K562 (cell line): ENCODE measurements at regions not wholly inside any gene's neighbourhood (a gene's known extent, or its start where the extent isn't known, plus 50 kb on each side); places are given as distances from the start of the nearest gene placed in this dataset.

Experiments
- ATAC-seq: fragments of 200-7000 bp; cut with Tn5 transposase; 3 replicates; pipeline ENCODE4 v1.9.1; 2020; ENCODE audit warnings: moderate library complexity
- BruUV-seq: library from RNA; stranded (reverse); fragments of 400-500 nt; replicated peaks from 2 replicates; lab custom pipeline; 2021; lab: Mats Ljungman, UMichigan
- CTCF ChIA-PET: fragments of 300-600 bp; formaldehyde crosslinking; extraction: SDS; loops from one replicate; lab custom pipeline; 2021; ENCODE audit warnings: low intra/inter-chr PET ratio; lab: Yijun Ruan, JAX
- POLR2A ChIA-PET: fragments of 300-600, 350-650 bp; sonication (Branson Sonifier 250); formaldehyde crosslinking; extraction: SDS; loops from one replicate; lab custom pipeline; 2021; ENCODE audit warnings: antibody characterized with exemption, inconsistent platforms; lab: Yijun Ruan, JAX
- DNase-seq, 4 experiments: peaks; one replicate each; pipeline versions ENCODE4 v3.0.0 to v3.0.0-alpha.2; 2011 to 2018; ENCODE audit warnings: low spot score in 3 of 4, mixed read lengths in 3 of 4; ENCODE audit errors: extremely low read depth in 1 of 4
- FAIRE-seq: peaks from 2 replicates; lab custom pipeline; 2011; peaks lifted over from hg19 to GRCh38; lab: Jason Lieb, UNC
- H2AFZ ChIP-seq: 2 replicates; pipeline ENCODE4 v1.6.0; 2011; ENCODE audit warnings: low read depth, low read length, control low read depth, inconsistent platforms
- H3K27ac ChIP-seq: fragments of 200-600 bp; 3 replicates; pipeline ENCODE4 v1.8.0; 2011; ENCODE audit warnings: low read depth, mild to moderate bottlenecking, control low read depth, inconsistent platforms, low read length, moderate library complexity, mixed read lengths; ENCODE audit errors: extremely low read depth
- H3K27me3 ChIP-seq, 2 experiments: fragments of 300-600 bp in 1 of 2; 2 replicates in 1 of 2; 3 replicates in 1 of 2; pipeline versions ENCODE4 v1.6.0 to v1.8.0; 2011; ENCODE audit warnings: inconsistent platforms in 2 of 2, low read length in 2 of 2, mild to moderate bottlenecking in 1 of 2, mixed read lengths in 1 of 2, moderate library complexity in 1 of 2; ENCODE audit not compliant: control insufficient read depth in 2 of 2, insufficient read depth in 2 of 2
- H3K36me3 ChIP-seq: fragments of 300-600 bp; 3 replicates; pipeline ENCODE4 v1.8.0; 2011; ENCODE audit warnings: mild to moderate bottlenecking, low read length, inconsistent platforms; ENCODE audit not compliant: control insufficient read depth, insufficient read depth
- H3K4me1 ChIP-seq, 2 experiments: fragments of 200-600 bp in 1 of 2; replicated peaks in 1 of 2; 2 replicates in 1 of 2; 3 replicates in 1 of 2; pipeline versions ENCODE4 v1.5.1 to v1.8.0; 2011; ENCODE audit warnings: inconsistent platforms in 2 of 2, low read length in 2 of 2, mild to moderate bottlenecking in 1 of 2, mixed read lengths in 1 of 2, moderate library complexity in 1 of 2; ENCODE audit not compliant: control insufficient read depth in 2 of 2, insufficient read depth in 2 of 2
- H3K4me2 ChIP-seq: 2 replicates; pipeline ENCODE4 v1.6.1; 2011; ENCODE audit warnings: low read length, control low read depth, inconsistent platforms, mixed read lengths; ENCODE audit not compliant: insufficient read depth
- H3K4me3 ChIP-seq: fragments of 200-600 bp; sonication (generic), shearing (Covaris generic); 2 replicates; pipeline ENCODE4 v1.5.1; 2016; ENCODE audit warnings: control low read depth, inconsistent platforms
- H3K79me2 ChIP-seq: fragments of 200-600 bp; 3 replicates; pipeline ENCODE4 v1.8.0; 2011; ENCODE audit warnings: low read length, inconsistent platforms; ENCODE audit not compliant: control insufficient read depth, insufficient read depth
- H3K9ac ChIP-seq, 2 experiments: 2 replicates each; pipeline versions ENCODE4 v1.6.0 to v1.6.1; 2011; ENCODE audit warnings: low read depth in 2 of 2, low read length in 2 of 2, control low read depth in 1 of 2, inconsistent platforms in 1 of 2, mild to moderate bottlenecking in 1 of 2, mixed read lengths in 1 of 2; ENCODE audit not compliant: insufficient read depth in 1 of 2
- H3K9me1 ChIP-seq: one replicate; pipeline ENCODE4 v1.6.0; 2011; ENCODE audit warnings: inconsistent platforms, mild to moderate bottlenecking, low read length, moderate library complexity; ENCODE audit not compliant: control insufficient read depth, insufficient read depth
- H3K9me3 ChIP-seq: replicated peaks from 2 replicates; pipeline ENCODE4 v1.5.1; 2011; ENCODE audit warnings: low read depth, low read length, inconsistent platforms; ENCODE audit not compliant: control insufficient read depth, insufficient read depth
- H4K20me1 ChIP-seq: replicated peaks from 2 replicates; pipeline ENCODE4 v1.6.1; 2011; ENCODE audit warnings: low read length, inconsistent platforms, mixed read lengths; ENCODE audit not compliant: control insufficient read depth, insufficient read depth
- CBX1 ChIP-seq: sonication (generic); IDR thresholded peaks from 2 replicates; pipeline ENCODE4 v1.6.1; 2016; ENCODE audit warnings: antibody characterized with exemption, low read depth, mild to moderate bottlenecking
- FOXA1 ChIP-seq: fragments of 450-650 bp; IDR thresholded peaks from 2 replicates; pipeline ENCODE4 v1.6.1; 2016; ENCODE audit warnings: mild to moderate bottlenecking, borderline replicate concordance
- JUNB ChIP-seq: fragments of 450-650 bp; formaldehyde crosslinking; conservative IDR thresholded peaks from 2 replicates; pipeline ENCODE4 v1.4.0; 2020; ENCODE audit warnings: mild to moderate bottlenecking
- NCOR1 ChIP-seq: fragments of 450-650 bp; IDR thresholded peaks from 2 replicates; pipeline ENCODE4 v1.6.1; 2016; ENCODE audit warnings: mild to moderate bottlenecking, moderate library complexity
- NRF1 ChIP-seq, 2 experiments: fragments of 450-650 bp; IDR thresholded peaks in 1 of 2; conservative IDR thresholded peaks in 1 of 2; 2 replicates each; pipeline ENCODE4 v1.6.1; 2014; ENCODE audit warnings: mild to moderate bottlenecking in 2 of 2
- PHTF2 ChIP-seq: fragments of 250-450 bp; sonication (Bioruptor Pico); IDR thresholded peaks from 2 replicates; pipeline ENCODE4 v1.5.0; 2021; ENCODE audit warnings: mild to moderate bottlenecking
- ZBTB1 ChIP-seq: sonication (generic); formaldehyde crosslinking; IDR thresholded peaks from 2 replicates; pipeline ENCODE4 v1.8.1; 2023; ENCODE audit warnings: missing genetic modification reagents, low read depth, mild to moderate bottlenecking, borderline replicate concordance
- ZNF699 ChIP-seq: fragments of 250-450 bp; sonication (Bioruptor Pico); IDR thresholded peaks from 2 replicates; pipeline ENCODE4 v1.8.0; 2021; ENCODE audit warnings: mild to moderate bottlenecking, moderate library complexity; ENCODE audit not compliant: insufficient replicate concordance
- WGBS: fragments of 100-300 bp; shearing (Covaris generic); methylation state at CpG from one replicate; pipeline ENCODE4 v1.1.6; 2016; ENCODE audit warnings: low coverage, mixed read lengths; ENCODE audit not compliant: insufficient coverage; ENCODE audit errors: missing lambda C conversion rate; 5-methylcytosine and 5-hydroxymethylcytosine counted together
- in situ Hi-C: fragments of 300-500 bp; cut with MboI; formaldehyde crosslinking; loops from 4 replicates; pipeline ENCODE4 v1.15.0; 2018; ENCODE audit warnings: inconsistent platforms, mixed read lengths
- intact Hi-C: fragments of 100-400 bp; cut with micrococcal nuclease; formaldehyde crosslinking; loops from 2 replicates; pipeline ENCODE4 v1.14.2; 2022
- TF ChIP-seq, protein P1 (sequence below), 2 experiments: fragments of 450-650 bp; IDR thresholded peaks; 2 replicates each; pipeline ENCODE4 v1.6.1; 2016

DNA sequence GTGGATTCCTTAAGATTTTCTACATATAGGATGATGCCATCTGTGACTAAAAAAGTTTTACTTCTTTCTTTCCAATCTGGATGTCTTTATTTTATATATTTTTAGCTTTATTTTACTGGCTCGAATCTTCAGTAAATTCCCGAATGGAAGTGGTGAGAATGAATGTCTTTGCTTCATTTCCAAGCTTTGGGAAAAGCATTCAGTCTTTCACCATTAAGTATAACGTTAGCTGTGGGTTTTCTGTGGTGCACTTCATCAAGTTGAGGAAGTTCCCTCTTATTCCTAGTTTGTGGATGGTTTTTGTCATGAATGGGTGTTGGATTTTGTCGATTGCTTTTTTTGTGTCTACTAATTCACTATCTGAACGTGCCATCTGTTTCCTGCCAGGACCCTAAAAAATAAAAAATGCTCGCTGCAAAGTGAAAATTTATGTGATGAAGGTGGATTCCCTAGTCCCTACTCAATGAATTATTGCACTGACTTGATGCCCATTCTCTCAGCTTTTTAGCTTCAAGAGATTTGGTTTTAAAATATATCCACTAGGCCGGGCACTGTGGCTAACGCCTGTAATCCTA, 90.2 kb upstream of the CARD11 start:
- no peaks in the 10 kb centered on the region for H3K9me1 ChIP-seq
- no peak for TF ChIP-seq ZBTB1 (CRISPR knock-in tag)
- TF ChIP-seq JUNB (CRISPR knock-in tag), result no peak
- TF ChIP-seq CBX1, result no peak
- no peak for TF ChIP-seq ZNF699 (CRISPR knock-in tag)
- no peak for TF ChIP-seq FOXA1
- no peak for TF ChIP-seq PHTF2 (CRISPR knock-in tag)
- TF ChIP-seq, protein P1, sequence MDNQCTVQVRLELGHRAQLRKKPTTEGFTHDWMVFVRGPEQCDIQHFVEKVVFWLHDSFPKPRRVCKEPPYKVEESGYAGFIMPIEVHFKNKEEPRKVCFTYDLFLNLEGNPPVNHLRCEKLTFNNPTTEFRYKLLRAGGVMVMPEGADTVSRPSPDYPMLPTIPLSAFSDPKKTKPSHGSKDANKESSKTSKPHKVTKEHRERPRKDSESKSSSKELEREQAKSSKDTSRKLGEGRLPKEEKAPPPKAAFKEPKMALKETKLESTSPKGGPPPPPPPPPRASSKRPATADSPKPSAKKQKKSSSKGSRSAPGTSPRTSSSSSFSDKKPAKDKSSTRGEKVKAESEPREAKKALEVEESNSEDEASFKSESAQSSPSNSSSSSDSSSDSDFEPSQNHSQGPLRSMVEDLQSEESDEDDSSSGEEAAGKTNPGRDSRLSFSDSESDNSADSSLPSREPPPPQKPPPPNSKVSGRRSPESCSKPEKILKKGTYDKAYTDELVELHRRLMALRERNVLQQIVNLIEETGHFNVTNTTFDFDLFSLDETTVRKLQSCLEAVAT (IDR thresholded peaks at IDR 0.05), result no peak
- TF ChIP-seq NCOR1, result no peak
- no peak for TF ChIP-seq NRF1 (conservative IDR thresholded peaks at IDR 0.05 in 1 of 2, IDR thresholded peaks at IDR 0.05 in 1 of 2)
- FAIRE-seq (no peak), DNase-seq (no peak), ATAC-seq (no peak)
- H4K20me1 ChIP-seq, result no peaks in the 10 kb centered on the region
- no TSS peak for BruUV-seq
- no peak overlapping the region for H3K4me2 ChIP-seq
- no peak overlapping the region for H3K4me3 ChIP-seq
- H3K9ac ChIP-seq, result no peak overlapping the region
- CTCF ChIA-PET, result no interaction called here
- H3K27me3 ChIP-seq, result peaks cover 6 to 17% of the 10 kb centered on the region in 2 experiments; a peak in 3 of 5 replicates
- H3K79me2 ChIP-seq, result no peaks in the 10 kb centered on the region
- H3K36me3 ChIP-seq, result no peaks in the 10 kb centered on the region
- in situ Hi-C loops, result no loop called here
- no peaks in the 10 kb centered on the region for H3K4me1 ChIP-seq
- H3K27ac ChIP-seq, result no peak overlapping the region
- no peak overlapping the region for H2AFZ ChIP-seq
- WGBS, result 6% methylated on average over 8 of the region's 8 CpGs
- POLR2A ChIA-PET, result interaction anchor here (0.7 kb wide), 1 partner anchor 27 kb away, joined by 3 read pairs; no protein-coding TSS in a partner anchor
- intact Hi-C loops, result no loop called here
- no peaks in the 10 kb centered on the region; the same call in 1 of the 2 replicates for H3K9me3 ChIP-seq
